Gastroesophageal sphincter (tissue), 4 donors: ENCODE measurements at regions not wholly inside any gene's neighbourhood (a gene's known extent, or its start where the extent isn't known, plus 50 kb on each side); places are given as distances from the start of the nearest gene placed in this dataset.

Experiments
- ATAC-seq: fragments of 150-250 bp; one replicate; pipeline ENCODE4 v1.9.1; 2016; ENCODE audit warnings: mild to moderate bottlenecking, moderate library complexity
- H3K27ac ChIP-seq, 4 donors: fragments of 200-600 bp; sonication (generic) in 3 of 4; 1 replicate in 3 of 4; 2 replicates in 1 of 4; pipeline ENCODE4 v1.5.1; 2016 to 2019
- H3K27me3 ChIP-seq: fragments of 200-600 bp; sonication (generic); one replicate; pipeline ENCODE4 v1.5.1; 2019
- H3K36me3 ChIP-seq, 2 donors: fragments of 200-600 bp; sonication (generic); one replicate each; pipeline ENCODE4 v1.5.1; 2019; ENCODE audit warnings: control low read depth in 1 of 2
- H3K4me1 ChIP-seq, 3 donors: fragments of 200-600 bp; sonication (generic); 1 replicate in 2 of 3; 2 replicates in 1 of 3; pipeline ENCODE4 v1.5.1; 2016 to 2019; ENCODE audit warnings: control low read depth in 2 of 3
- H3K4me3 ChIP-seq, 2 donors: fragments of 200-600 bp; sonication (generic); one replicate each; pipeline ENCODE4 v1.5.1; 2019; ENCODE audit warnings: mild to moderate bottlenecking in 1 of 2, moderate library complexity in 1 of 2
- H3K9me3 ChIP-seq, 3 donors: fragments of 200-600 bp; sonication (generic); one replicate each; pipeline ENCODE4 v1.5.1; 2017 to 2019; ENCODE audit warnings: control low read depth in 2 of 3
- EP300 ChIP-seq: sonication (generic); formaldehyde crosslinking; IDR thresholded peaks from one replicate; pipeline ENCODE4 v1.6.1; 2017; ENCODE audit warnings: antibody characterized with exemption, mild to moderate bottlenecking
- POLR2A ChIP-seq, 2 donors: fragments of 450-650 bp; IDR thresholded peaks; one replicate each; pipeline ENCODE4 v1.6.1; 2017; ENCODE audit warnings: antibody characterized with exemption in 2 of 2, mild to moderate bottlenecking in 2 of 2, moderate library complexity in 1 of 2
- POLR2AphosphoS5 ChIP-seq: sonication (generic); formaldehyde crosslinking; IDR thresholded peaks from one replicate; pipeline ENCODE4 v1.6.1; 2017; ENCODE audit warnings: antibody characterized with exemption
- WGBS, 2 donors: methylation state at CpG; one replicate each; pipeline ENCODE4 v1.1.5; 2018; ENCODE audit warnings: low coverage in 1 of 2; 5-methylcytosine and 5-hydroxymethylcytosine counted together
- TF ChIP-seq, protein P1 (sequence below), 4 experiments: fragments of 200-600 bp in 2 of 4; fragments of 450-650 bp in 2 of 4; sonication (generic) in 1 of 4; IDR thresholded peaks; one replicate each; pipeline ENCODE4 v1.5.1; 2017 to 2019; ENCODE audit warnings: antibody characterized with exemption in 4 of 4, mild to moderate bottlenecking in 2 of 4, moderate library complexity in 2 of 4

DNA sequence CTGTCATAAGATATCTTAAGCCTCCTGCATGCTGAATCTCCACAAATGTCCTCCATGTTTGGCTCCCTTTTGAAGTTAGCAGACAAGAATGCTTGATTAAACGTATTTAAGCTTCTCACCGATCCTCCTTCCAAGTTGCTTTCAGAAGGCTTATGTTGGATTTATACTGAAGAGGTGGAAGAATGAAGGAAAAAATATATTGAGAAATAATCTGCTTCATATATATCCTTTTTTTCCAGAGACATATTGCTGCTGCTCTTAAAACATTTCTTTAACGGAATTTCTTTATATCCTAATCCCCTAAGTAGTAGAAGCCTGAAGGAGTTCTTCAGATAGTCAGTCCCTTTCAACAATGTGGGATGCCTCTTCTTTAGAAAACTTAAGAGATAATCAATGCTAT lies 329.0 kb upstream of the MARCKS start:
- no peak for ATAC-seq
- no peak overlapping the region for H3K4me3 ChIP-seq
- no peaks in the 10 kb centered on the region for H3K4me1 ChIP-seq
- TF ChIP-seq POLR2A (IDR thresholded peaks at IDR 0.05) (no peak), POLR2AphosphoS5 (no peak), EP300 (no peak)
- TF ChIP-seq, protein P1, sequence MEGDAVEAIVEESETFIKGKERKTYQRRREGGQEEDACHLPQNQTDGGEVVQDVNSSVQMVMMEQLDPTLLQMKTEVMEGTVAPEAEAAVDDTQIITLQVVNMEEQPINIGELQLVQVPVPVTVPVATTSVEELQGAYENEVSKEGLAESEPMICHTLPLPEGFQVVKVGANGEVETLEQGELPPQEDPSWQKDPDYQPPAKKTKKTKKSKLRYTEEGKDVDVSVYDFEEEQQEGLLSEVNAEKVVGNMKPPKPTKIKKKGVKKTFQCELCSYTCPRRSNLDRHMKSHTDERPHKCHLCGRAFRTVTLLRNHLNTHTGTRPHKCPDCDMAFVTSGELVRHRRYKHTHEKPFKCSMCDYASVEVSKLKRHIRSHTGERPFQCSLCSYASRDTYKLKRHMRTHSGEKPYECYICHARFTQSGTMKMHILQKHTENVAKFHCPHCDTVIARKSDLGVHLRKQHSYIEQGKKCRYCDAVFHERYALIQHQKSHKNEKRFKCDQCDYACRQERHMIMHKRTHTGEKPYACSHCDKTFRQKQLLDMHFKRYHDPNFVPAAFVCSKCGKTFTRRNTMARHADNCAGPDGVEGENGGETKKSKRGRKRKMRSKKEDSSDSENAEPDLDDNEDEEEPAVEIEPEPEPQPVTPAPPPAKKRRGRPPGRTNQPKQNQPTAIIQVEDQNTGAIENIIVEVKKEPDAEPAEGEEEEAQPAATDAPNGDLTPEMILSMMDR (IDR thresholded peaks at IDR 0.05), result no peak
- WGBS, 2 donors, result 95 to 96% methylated on average over 3 of the region's 3 CpGs
- H3K36me3 ChIP-seq, result no peaks in the 10 kb centered on the region
- no peak overlapping the region for H3K27ac ChIP-seq
- H3K27me3 ChIP-seq, result no peaks in the 10 kb centered on the region
- H3K9me3 ChIP-seq, result no peaks in the 10 kb centered on the region

DNA sequence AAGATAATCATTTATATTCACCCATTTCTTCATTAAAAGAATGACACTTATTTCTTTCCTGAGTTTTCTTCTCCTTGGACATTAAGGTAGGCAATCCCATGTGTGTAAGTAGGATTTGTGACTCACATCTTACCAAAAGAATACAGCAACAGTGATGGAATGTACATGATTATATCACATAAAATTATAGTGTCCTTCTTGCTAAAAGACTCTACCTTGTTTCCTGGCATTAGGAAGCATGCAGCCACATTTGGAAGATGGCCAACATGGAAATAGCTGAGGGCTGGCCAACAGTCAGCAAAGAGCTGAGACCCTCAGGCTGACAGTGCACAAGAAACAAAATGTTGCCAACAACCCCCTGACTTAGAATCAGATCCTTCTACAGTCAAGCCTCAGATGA lies 327.9 kb upstream of the MARCKS start:
- Histone ChIP-seq H3K36me3 (no peaks in the 10 kb centered on the region), H3K27ac (no peak overlapping the region), H3K4me1 (no peaks in the 10 kb centered on the region), H3K27me3 (no peaks in the 10 kb centered on the region), H3K9me3 (no peaks in the 10 kb centered on the region), H3K4me3 (no peak overlapping the region)
- ATAC-seq, result no peak
- TF ChIP-seq, protein P1 (IDR thresholded peaks at IDR 0.05), result no peak
- TF ChIP-seq POLR2AphosphoS5, result no peak
- TF ChIP-seq POLR2A (IDR thresholded peaks at IDR 0.05), result no peak
- TF ChIP-seq EP300, result no peak

DNA sequence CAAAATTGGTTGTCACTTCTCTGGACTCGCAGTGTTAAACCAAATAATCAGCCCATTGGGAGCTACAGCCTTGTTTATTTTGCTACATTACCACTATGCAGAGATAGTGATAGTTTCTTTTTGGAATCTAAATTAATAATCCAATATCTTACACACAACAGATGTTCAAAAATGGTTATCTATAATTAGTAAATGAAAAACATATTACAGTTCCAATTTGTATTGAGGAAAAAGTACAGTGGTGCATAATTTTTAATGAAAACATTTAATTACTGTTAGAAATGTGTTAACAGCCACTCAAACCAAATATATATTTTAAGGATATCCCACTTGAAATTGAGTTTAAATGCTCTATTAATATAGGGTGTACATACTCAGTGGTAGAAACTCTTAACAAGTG lies 327.3 kb upstream of the MARCKS start:
- WGBS, 2 donors, result 90 to 100% methylated on average over 1 of the region's 1 CpG
- Histone ChIP-seq H3K27ac (no peak overlapping the region), H3K9me3 (no peaks in the 10 kb centered on the region), H3K36me3 (no peaks in the 10 kb centered on the region), H3K27me3 (no peaks in the 10 kb centered on the region), H3K4me3 (no peak overlapping the region), H3K4me1 (no peaks in the 10 kb centered on the region)
- TF ChIP-seq POLR2A (IDR thresholded peaks at IDR 0.05), result no peak
- TF ChIP-seq, protein P1 (IDR thresholded peaks at IDR 0.05), result no peak
- no peak for TF ChIP-seq EP300
- no peak for TF ChIP-seq POLR2AphosphoS5
- ATAC-seq, result no peak

DNA sequence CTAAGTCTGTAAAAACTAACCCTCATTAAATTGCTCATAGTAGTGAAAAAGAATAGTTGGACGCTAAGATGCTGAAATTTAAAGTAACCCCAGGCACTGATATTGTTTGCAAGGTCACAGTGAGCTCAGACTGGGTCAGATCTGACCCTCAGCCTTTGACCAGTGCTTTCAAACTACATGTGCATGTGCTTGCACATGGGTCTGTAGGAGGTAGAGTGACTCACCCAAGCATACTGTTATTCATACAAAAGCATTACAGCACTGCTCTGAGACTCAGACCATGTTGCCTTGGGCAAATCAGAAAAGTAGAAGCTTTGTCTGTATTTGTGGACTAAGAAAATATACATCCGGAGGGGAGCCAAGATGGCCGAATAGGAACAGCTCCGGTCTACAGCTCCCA lies 326.4 kb upstream of the MARCKS start:
- Histone ChIP-seq H3K36me3 (no peaks in the 10 kb centered on the region), H3K9me3 (no peaks in the 10 kb centered on the region), H3K27ac (no peak overlapping the region), H3K4me3 (no peak overlapping the region), H3K4me1 (no peaks in the 10 kb centered on the region), H3K27me3 (no peaks in the 10 kb centered on the region)
- no peak for ATAC-seq
- 78 to 90% methylated on average over 1 of the region's 4 CpGs for WGBS, 2 donors
- TF ChIP-seq POLR2AphosphoS5, result no peak
- no peak for TF ChIP-seq EP300

DNA sequence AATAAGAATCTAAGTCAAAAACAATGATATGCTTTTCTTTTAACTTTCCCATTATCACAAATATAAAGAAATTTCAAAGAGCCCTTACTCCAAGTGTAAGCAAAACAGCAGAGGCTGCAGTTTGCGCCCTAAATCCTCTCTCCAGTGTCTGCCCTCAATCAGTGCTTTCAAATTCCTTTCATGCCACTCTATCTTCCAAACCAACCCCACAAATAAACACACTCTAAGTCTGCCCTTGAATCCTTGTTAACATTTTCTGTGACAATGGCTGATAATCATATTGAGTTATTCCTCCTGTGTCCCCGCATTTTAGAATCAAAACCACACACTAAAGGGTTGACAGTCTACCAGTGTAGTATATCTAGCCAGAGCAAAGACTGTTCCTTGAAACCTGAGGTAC lies 317.9 kb upstream of the MARCKS start:
- Histone ChIP-seq H3K36me3 (no peaks in the 10 kb centered on the region), H3K9me3 (no peaks in the 10 kb centered on the region), H3K4me1 (no peaks in the 10 kb centered on the region), H3K27me3 (no peaks in the 10 kb centered on the region), H3K4me3 (no peak overlapping the region), H3K27ac (no peak overlapping the region)
- TF ChIP-seq EP300, result no peak
- ATAC-seq, result no peak
- WGBS, 2 donors, result 94 to 100% methylated on average over 2 of the region's 2 CpGs

DNA sequence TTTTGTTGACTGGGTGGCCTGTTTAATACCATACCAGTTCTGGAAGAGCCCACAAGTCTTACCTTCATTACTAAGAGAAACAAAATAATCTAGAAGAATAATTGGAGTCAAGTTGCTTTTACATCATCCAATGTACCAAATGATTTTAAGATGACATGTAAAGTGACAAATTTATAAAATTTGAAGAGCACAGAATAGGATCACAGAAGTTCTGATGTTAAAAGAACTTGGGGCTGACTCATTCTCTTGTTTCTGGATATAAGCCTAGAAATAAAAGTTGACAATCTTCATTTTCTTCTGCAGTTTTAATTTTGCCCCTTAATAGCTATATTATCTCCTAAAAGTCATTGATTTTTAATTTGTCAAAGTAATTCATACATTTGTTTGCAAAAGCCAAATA lies 317.5 kb upstream of the MARCKS start:
- H3K27ac ChIP-seq, result no peak overlapping the region
- no peaks in the 10 kb centered on the region for H3K4me1 ChIP-seq

More for the DNA sequence above, 317.5 kb upstream of the MARCKS start:
- no peak for ATAC-seq
- no peak overlapping the region for H3K4me3 ChIP-seq
- H3K36me3 ChIP-seq, result no peaks in the 10 kb centered on the region
- H3K27me3 ChIP-seq, result no peaks in the 10 kb centered on the region
- no peaks in the 10 kb centered on the region for H3K9me3 ChIP-seq
- TF ChIP-seq, protein P1 (IDR thresholded peaks at IDR 0.05), result no peak
- TF ChIP-seq POLR2AphosphoS5 (no peak), EP300 (no peak), POLR2A (IDR thresholded peaks at IDR 0.05) (no peak)
